ENCODE measurements at regions not wholly inside any gene's neighbourhood (a gene's known extent, or its start where the extent isn't known, plus 50 kb on each side); places are given as distances from the start of the nearest gene placed in this dataset.

DNA sequence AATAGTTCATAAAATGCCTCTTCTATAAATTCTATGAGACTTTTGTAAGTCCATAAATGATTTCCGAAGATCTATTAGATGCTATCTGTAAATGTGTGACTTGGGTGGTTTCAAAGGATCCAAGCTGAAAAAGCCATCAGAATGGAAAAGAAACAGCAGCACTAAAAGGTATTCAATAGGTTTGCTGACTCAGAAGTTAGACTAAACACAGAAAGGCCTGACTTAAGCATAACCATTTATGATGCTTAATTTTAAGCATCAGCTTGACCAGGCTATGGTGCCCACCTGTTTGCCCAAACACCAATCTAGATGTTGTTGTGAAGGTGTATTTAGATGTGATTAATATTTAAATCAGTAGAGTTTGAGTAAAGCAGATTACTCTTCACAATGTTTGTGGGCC, 513.5 kb downstream of the TFAP2A start:
- Histone ChIP-seq H3K4me2 (ENCODE audit: low read depth, low read length) (no peak overlapping the region), H4K8ac (ENCODE audit: low read depth in 2 of 2, low read length in 2 of 2) (no peak overlapping the region), H3K27ac (ENCODE audit: insufficient read depth, low read length) (no peak overlapping the region), H2AK9ac (replicated peaks; ENCODE audit: low read depth, low read length, poor library complexity) (no peak overlapping the region), H3K4ac (ENCODE audit: low read depth, low read length) (no peak overlapping the region), H3K56ac (ENCODE audit: extremely low read depth, insufficient read depth, low read length) (no peak overlapping the region), H2BK20ac (ENCODE audit: low read depth, low read length) (no peak overlapping the region), H3K18ac (ENCODE audit: low read depth, low read length) (no peak overlapping the region), H3K9me1 (ENCODE audit: insufficient read depth, low read length) (no peaks in the 10 kb centered on the region), H2BK15ac (ENCODE audit: low read depth, low read length) (no peak overlapping the region), H3K4me1 (ENCODE audit: control insufficient read depth, insufficient read depth, low read length) (no peaks in the 10 kb centered on the region), H3K9ac (ENCODE audit: low read depth, low read length) (no peak overlapping the region), H3K23ac (ENCODE audit: low read depth, low read length) (no peak overlapping the region), H3K27me3 (ENCODE audit: control insufficient read depth, insufficient read depth, low read length) (no peaks in the 10 kb centered on the region), H4K5ac (ENCODE audit: low read depth, low read length) (no peak overlapping the region), H3K9me3 (ENCODE audit: control insufficient read depth, insufficient read depth, low read length) (peaks cover 4% of the 10 kb centered on the region), H4K20me1 (ENCODE audit: insufficient read depth, low read length) (no peaks in the 10 kb centered on the region), H3K36me3 (ENCODE audit: control insufficient read depth, insufficient read depth, low read length) (no peaks in the 10 kb centered on the region), H3K79me1 (ENCODE audit: low read depth in 1 of 2, low read length in 2 of 2) (no peaks in the 10 kb centered on the region), H4K91ac (ENCODE audit: insufficient read depth, low read depth, low read length) (no peak overlapping the region), H3K4me3 (ENCODE audit: insufficient read depth, low read depth, low read length) (no peak overlapping the region), H2AFZ (replicated peaks; ENCODE audit: low read length, poor library complexity) (no peak overlapping the region), H2BK120ac (ENCODE audit: low read depth, low read length) (no peak overlapping the region), H2AK5ac (ENCODE audit: low read depth, low read length) (no peak overlapping the region), H2BK5ac (ENCODE audit: low read depth, low read length, poor library complexity, severe bottlenecking) (no peak overlapping the region), H3K14ac (replicated peaks; ENCODE audit: low read depth, low read length) (no peak overlapping the region)
- CTCF ChIA-PET: no interaction called here
- no peak for ATAC-seq (ENCODE audit: low read depth)
- intact Hi-C loops (cut with micrococcal nuclease) (no loop called here), dilution Hi-C loops (cut with HindIII; ENCODE audit: low sequenced_read_pairs, unreplicated experiment) (no loop called here), in situ Hi-C loops (cut with MboI; ENCODE audit: low sequenced_read_pairs) (no loop called here)
- DNase-seq: no peak
- BruUV-seq (replicated peaks): no TSS peak
- TF ChIP-seq MAFK (IDR thresholded peaks at IDR 0.05; ENCODE audit: low read depth, low read length) (no peak), FOS (IDR thresholded peaks at IDR 0.05; ENCODE audit: low read depth, low read length) (no peak), SMC3 (IDR thresholded peaks at IDR 0.05; ENCODE audit: low read depth, low read length) (no peak), MAZ (IDR thresholded peaks at IDR 0.05; ENCODE audit: borderline replicate concordance, low read depth, low read length) (no peak)
- TF ChIP-seq, protein P1, sequence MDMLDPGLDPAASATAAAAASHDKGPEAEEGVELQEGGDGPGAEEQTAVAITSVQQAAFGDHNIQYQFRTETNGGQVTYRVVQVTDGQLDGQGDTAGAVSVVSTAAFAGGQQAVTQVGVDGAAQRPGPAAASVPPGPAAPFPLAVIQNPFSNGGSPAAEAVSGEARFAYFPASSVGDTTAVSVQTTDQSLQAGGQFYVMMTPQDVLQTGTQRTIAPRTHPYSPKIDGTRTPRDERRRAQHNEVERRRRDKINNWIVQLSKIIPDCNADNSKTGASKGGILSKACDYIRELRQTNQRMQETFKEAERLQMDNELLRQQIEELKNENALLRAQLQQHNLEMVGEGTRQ (IDR thresholded peaks at IDR 0.05; ENCODE audit: low read depth, low read length): no peak
- POLR2A ChIA-PET (ENCODE audit: unreplicated experiment): no interaction called here
- WGBS, 2 experiments (ENCODE audit: extremely low coverage in 2 of 2, insufficient read length in 1 of 2): no CpG with 5 or more reads among the region's 1 CpG
